Mesothelial cell of epicardium (in vitro differentiated cells): ENCODE measurements at regions not wholly inside any gene's neighbourhood (a gene's known extent, or its start where the extent isn't known, plus 50 kb on each side); places are given as distances from the start of the nearest gene placed in this dataset.
A peak's percentile ranks its signal among the peaks of the same experiment; 100 is the strongest.

Experiments used
- DNase-seq, 2 experiments: peaks; one replicate each; pipeline ENCODE4 v3.0.0; 2021; ENCODE audit warnings: low spot score in 2 of 2; ENCODE audit not compliant: unreplicated experiment in 2 of 2
- H3K27ac Mint-ChIP-seq: 2 replicates; pipeline ENCODE4 v1.8.0; 2021; ENCODE audit warnings: mixed read lengths
- H3K27me3 Mint-ChIP-seq: 2 replicates; pipeline ENCODE4 v1.8.0; 2021; ENCODE audit warnings: low read depth, mixed read lengths
- H3K36me3 Mint-ChIP-seq: 2 replicates; pipeline ENCODE4 v1.8.0; 2021; ENCODE audit warnings: mixed read lengths
- H3K4me1 Mint-ChIP-seq: 2 replicates; pipeline ENCODE4 v1.8.0; 2021; ENCODE audit warnings: mixed read lengths
- H3K4me3 Mint-ChIP-seq: 2 replicates; pipeline ENCODE4 v1.8.0; 2021; ENCODE audit warnings: mild to moderate bottlenecking, moderate library complexity, mixed read lengths
- H3K9me3 Mint-ChIP-seq: 2 replicates; pipeline ENCODE4 v1.8.0; 2021; ENCODE audit warnings: mixed read lengths
- CTCF ChIP-seq: fragments of 200-600 bp; sonication (generic); IDR thresholded peaks from one replicate; pipeline ENCODE4 v1.5.0; 2021; ENCODE audit warnings: antibody characterized with exemption; ENCODE audit not compliant: unreplicated experiment

DNA sequence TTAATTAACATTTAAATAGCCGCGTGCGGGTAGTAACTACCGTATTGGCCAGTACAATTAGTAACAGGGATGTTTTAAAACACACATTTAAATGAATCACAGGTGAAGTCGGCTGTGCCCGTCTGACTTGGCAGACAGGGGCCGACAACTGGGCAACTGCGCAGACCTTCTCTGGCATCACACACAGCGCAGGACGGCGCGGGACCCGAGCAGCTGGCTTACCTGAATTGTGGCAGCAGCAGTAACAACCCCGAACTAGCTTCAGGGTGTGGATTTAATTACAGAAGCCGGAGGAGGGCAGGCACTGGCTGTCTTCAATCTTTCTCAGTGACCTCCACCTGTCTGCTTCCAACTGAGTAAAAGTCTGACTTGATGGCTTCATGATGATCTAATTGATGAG lies 91.7 kb downstream of the DACT2 start:
- H3K4me3 Mint-ChIP-seq: no peak overlapping the region
- H3K36me3 Mint-ChIP-seq: no peaks in the 10 kb centered on the region
- no peak for DNase-seq
- peaks cover 43% of the 10 kb centered on the region for H3K4me1 Mint-ChIP-seq
- H3K27ac Mint-ChIP-seq: no peak overlapping the region
- peaks cover 1% of the 10 kb centered on the region for H3K27me3 Mint-ChIP-seq
- no peak for TF ChIP-seq CTCF
- H3K9me3 Mint-ChIP-seq: no peaks in the 10 kb centered on the region

GRCh38 chr6:168226902-168227318 lies 92.7 kb downstream of the DACT2 start:
- Mint-ChIP-seq H3K36me3 (no peaks in the 10 kb centered on the region), H3K9me3 (no peaks in the 10 kb centered on the region), H3K27me3 (peaks cover 1% of the 10 kb centered on the region), H3K4me3 (no peak overlapping the region), H3K4me1 (peaks cover 40% of the 10 kb centered on the region), H3K27ac (peak overlapping the region; percentile 59)
- no peak for DNase-seq
- no peak for TF ChIP-seq CTCF

- Mint-ChIP-seq H3K27ac (peak overlapping the region; percentile 59), H3K27me3 (peaks cover 1% of the 10 kb centered on the region), H3K4me3 (no peak overlapping the region), H3K4me1 (peaks cover 34% of the 10 kb centered on the region), H3K9me3 (no peaks in the 10 kb centered on the region), H3K36me3 (no peaks in the 10 kb centered on the region)
- no peak for TF ChIP-seq CTCF
- DNase-seq: no peak
These were observed 93.4 kb downstream of the DACT2 start for GRCh38 chr6:168226061-168226752.

- Mint-ChIP-seq H3K27me3 (peaks cover 1% of the 10 kb centered on the region), H3K36me3 (no peaks in the 10 kb centered on the region), H3K4me3 (no peak overlapping the region), H3K27ac (no peak overlapping the region), H3K9me3 (no peaks in the 10 kb centered on the region), H3K4me1 (peaks cover 29% of the 10 kb centered on the region)
- no peak for TF ChIP-seq CTCF
- no peak for DNase-seq
These were observed 94.1 kb downstream of the DACT2 start for GRCh38 chr6:168225471-168225911.

DNA sequence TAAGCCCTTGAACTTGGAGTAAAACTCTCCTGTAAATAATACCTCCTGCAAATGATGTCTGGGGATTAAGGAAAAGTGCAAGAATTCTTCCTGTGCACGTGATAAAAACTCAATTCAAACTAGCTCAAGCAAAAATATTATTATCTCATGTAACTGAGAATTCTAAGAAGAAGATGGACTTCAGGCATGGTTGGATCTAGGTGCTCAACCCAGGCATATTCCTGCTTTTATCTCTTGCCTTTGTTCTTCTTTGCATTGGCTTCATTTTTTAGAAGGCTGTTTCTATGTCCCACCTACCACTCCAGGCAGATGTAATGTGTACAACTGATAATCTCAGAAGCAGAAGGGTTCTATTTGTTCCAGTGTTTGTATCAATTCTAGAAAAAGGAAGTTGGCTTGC lies 95.8 kb downstream of the DACT2 start:
- Mint-ChIP-seq H3K4me3 (no peak overlapping the region), H3K27ac (no peak overlapping the region), H3K4me1 (peaks cover 29% of the 10 kb centered on the region), H3K36me3 (no peaks in the 10 kb centered on the region), H3K27me3 (peaks cover 1% of the 10 kb centered on the region), H3K9me3 (no peaks in the 10 kb centered on the region)
- DNase-seq: no peak
- TF ChIP-seq CTCF: no peak

DNA sequence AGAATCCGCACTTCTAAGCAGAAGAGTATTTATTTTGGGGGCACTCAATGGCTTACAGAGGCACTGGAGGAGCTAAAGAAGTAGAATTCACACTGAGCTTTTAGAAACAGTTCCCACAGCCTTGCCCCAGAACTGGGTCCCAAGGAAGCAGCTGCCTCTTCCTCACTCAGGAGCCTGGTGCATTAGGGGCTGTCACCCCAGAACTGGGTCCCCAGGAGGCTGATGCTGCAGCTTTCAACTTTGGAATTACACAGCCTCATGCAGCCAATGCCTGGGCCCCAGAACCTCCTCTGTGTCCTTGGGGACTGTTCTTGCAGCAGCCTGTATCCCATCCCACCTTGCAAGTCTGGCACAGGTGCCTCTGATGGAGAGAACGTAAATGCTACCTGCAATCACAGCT lies 96.4 kb downstream of the DACT2 start:
- H3K36me3 Mint-ChIP-seq: no peaks in the 10 kb centered on the region
- no peak for TF ChIP-seq CTCF
- no peaks in the 10 kb centered on the region for H3K9me3 Mint-ChIP-seq
- no peaks in the 10 kb centered on the region for H3K27me3 Mint-ChIP-seq
- no peak for DNase-seq
- peaks cover 28% of the 10 kb centered on the region for H3K4me1 Mint-ChIP-seq
- no peak overlapping the region for H3K27ac Mint-ChIP-seq
- no peak overlapping the region for H3K4me3 Mint-ChIP-seq
